HG03095 (cell line): ENCODE measurements at regions not wholly inside any gene's neighbourhood (a gene's known extent, or its start where the extent isn't known, plus 50 kb on each side); places are given as distances from the start of the nearest gene placed in this dataset.

Source experiments
- ATAC-seq: cut with Tn5 transposase; IDR thresholded peaks from one replicate; pipeline ENCODE4 v1.9.1; 2021; ENCODE audit warnings: moderate library complexity; ENCODE audit not compliant: unreplicated experiment

DNA sequence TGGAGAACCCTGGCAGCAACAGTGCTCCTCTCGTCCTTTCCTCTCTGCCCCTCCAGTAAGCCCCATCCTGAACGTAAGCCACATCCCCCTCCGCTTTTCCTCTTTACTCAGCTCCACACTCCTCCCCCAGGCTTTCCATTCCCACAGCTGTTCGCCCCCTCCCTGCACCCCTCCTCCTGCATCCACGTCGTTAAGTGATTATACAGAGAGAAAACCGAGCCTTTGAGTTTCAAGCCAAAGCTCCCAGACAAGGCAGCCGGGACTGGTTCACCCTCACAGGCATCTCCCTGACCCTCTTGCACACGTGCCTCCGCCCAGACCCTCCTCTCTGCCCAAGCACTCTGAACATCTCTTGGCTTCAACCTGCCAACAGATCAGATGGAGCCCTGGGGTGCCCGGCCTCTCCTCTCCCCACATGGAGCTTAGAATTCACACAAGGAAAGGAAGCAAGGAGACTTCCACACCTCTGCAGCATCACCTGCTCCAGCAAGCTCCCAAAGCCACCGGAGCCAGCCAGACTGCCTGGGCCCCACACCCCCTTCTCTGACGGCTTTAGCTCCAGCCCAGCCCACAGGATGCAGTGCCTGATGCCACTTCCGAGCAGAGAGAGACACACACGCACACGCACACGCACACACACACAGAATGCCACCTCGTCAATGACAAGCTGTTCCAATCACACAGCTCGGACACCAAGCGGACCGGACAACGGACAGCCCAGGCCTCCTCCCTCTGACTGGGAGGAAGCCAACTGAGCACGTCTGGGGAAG, 99.9 kb upstream of the CCL2 start:
- no peak for ATAC-seq

GRCh38 chr17:34155947-34156346, 99.1 kb upstream of the CCL2 start:
- no peak for ATAC-seq

- ATAC-seq, result no peak
Observed at GRCh38 chr17:34156401-34156740, 98.7 kb upstream of the CCL2 start.

DNA sequence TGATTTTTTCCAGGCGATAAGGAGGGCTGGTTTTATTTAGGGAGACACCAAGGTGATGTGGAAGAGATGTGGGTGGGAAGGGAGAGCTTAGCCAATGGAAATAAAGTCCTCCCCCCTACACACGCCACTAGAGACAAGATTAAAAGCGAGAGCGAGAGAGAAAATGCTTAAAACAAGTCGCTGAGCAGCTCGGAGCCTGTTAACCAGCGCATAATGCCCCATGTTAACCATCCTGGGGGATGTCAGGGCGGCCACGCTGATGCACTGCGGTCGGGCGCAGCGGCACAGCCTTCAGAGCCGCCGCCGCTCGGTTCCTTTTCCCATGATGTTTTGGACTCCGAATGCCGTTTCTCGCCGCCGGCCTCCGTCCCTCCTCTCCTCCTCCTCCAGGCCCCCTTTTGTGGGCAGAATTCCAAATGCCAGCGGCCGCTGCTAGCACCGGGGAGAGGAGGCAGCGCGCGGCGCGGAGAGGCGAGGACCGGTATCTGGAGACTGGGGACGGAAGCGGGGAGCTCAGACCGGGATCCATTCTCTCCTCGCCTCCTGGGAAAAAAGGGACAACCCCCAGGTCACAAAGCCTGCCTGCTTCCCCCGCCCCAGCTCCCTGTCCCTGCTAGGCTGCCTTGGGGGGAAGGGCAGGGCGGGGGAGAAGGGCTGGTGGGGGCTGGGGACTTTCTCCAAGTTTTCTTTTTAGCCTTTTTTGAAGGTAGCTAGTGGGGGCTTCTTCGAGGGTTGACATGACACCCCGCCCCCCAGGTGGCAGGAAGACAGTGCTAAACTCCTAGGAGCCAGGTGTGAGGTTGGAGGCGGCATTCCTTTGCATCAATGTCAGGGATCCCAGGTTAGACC, 98.1 kb upstream of the CCL2 start:
- ATAC-seq, result no peak

DNA sequence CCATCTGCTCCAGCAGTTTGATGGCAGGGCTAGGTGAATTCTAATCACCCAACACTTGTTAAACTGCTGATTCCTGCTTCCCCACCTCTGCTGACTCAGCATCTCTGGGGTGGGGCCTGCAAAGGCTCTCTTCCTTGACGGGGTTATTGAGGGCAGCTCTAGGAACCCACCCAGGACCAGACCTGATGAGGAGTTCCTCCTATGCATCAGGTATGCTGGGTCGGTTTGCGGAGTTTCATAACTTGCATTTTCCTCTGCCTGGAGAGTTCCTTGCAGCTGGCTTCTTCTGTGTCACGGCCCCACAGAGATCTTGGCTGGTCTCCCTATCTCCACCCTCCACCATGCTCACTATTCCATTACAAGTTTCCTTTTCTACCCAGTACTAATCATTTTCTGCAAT, 93.4 kb upstream of the CCL2 start:
- no peak for ATAC-seq

- ATAC-seq, result no peak
Observed at GRCh38 chr17:34163123-34163522, 92.0 kb upstream of the CCL2 start.

DNA sequence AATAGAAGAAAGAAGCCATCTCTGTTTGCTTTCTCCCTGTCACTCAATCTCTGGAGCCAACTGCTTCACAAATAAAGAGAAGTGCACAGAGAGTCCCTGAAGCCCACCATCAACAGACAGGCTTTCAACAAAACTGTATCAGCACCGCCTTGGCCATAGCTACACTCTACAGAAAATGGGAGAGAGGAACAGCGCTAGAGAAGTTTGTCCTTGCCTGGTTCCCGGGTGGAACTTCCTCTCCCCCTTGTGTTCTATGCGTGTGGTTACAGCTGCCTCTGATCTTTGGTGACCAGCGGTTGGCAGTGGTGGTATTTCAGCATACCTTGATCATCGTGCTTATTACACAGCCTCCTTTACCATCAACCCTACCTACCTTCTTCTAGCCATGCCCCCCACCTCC, 91.4 kb upstream of the CCL2 start:
- ATAC-seq, result no peak

GRCh38 chr17:34164837-34165236, 90.2 kb upstream of the CCL2 start:
- ATAC-seq, result no peak

DNA sequence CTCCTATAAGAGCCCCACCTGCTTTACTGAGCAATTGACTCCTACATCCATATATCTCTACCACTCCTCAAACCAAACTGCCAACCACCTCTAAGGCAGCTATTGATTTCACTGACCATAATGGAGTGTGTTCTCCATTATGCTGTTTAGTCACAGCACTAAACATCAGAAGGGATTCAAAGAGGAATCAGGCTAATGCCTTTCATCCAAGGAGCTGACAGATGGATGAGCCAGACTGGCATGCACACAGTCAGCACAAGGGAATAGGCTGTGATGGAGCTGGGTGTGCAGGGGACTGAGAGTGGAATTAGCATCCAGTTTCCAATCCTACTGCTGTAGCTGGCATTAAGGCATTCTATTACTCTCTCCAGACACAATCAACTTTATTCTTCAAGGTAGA, 88.7 kb upstream of the CCL2 start:
- ATAC-seq, result no peak

DNA sequence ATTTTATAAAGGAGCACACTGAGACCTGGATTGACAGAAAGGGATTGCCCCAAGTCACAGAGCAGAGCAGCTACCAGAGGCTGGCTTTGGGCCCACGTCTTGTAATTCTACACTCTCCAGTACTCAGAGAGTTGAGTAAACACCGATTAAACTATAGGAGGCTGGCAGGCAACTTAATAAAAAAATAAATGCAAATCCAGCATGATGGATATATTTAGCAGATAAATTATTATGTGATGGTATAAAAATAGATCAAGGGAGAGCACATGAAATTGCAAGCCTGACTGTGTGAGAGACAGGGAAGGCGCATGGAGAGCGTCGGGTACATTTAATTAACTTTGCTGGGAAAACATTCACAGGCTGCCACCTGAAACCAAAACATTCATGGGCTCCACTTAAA, 87.7 kb upstream of the CCL2 start:
- no peak for ATAC-seq

DNA sequence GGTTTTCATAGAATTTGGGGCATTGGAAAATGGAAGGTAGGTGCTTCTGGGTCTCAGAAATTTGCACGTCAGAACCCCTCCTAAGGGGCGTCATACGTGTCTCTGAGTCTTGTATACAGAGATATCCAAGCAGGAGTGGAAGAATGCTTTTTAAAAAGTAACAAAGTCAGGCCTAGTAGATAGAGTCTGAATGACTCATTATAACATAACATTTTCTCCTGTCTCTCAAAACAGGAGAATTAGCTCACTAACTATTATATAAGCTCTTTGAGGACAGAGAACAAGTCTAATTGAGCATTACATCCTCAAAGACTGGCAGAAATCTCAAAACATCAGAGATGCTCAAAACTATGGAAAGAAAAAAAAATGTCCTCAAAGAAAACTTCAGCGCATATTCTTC, 86.1 kb upstream of the CCL2 start:
- no peak for ATAC-seq

DNA sequence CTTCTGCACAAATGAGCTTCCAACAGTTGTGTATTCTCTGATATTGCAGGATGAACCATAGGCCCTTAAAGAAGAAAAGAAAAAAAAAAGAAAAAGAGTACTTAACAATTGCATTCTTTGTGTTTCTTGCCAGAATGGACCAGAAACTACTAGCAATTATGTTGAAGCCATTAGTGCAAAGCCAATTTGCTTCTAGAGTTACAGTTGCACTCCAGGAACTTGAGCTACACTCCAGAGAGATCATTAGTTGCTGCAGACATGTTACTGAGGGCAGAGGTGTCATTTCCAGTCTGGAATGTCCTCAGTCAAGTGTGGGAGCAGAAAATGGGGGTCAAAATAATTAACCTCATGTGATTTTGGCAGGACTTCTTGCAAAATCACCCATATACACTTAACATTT, 85.6 kb upstream of the CCL2 start:
- ATAC-seq, result no peak

DNA sequence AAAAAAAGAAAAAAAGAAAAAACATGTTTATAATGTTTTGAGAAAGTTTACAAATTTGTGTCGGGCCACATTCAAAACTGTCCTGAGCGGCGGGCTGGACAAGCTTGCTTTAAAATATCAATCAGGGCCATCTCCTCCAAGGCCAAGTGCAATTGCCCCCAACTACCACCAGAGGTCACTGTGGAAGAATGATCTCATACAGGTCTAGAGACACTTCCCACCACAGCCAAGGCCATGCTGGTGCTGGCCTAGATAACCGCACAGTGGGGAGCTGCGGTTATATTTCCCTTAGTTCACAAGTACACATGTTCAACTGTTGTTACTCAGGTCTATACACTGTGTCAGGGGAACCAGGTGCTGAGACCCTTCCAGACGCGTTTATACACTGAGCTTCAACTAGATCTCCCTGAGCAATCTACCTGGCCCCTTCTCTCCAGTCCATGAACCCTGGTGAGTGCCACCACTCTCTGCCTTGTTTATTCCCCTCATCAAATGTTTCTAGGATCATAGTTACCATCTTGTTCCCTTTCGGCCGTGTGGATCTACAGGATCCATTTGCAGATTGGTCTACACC, 83.8 kb upstream of the CCL2 start:
- ATAC-seq, result no peak

- no peak for ATAC-seq
Observed at GRCh38 chr17:34172390-34172918, 82.6 kb upstream of the CCL2 start.

- no peak for ATAC-seq
Observed at GRCh38 chr17:34173241-34173640, 81.8 kb upstream of the CCL2 start.

DNA sequence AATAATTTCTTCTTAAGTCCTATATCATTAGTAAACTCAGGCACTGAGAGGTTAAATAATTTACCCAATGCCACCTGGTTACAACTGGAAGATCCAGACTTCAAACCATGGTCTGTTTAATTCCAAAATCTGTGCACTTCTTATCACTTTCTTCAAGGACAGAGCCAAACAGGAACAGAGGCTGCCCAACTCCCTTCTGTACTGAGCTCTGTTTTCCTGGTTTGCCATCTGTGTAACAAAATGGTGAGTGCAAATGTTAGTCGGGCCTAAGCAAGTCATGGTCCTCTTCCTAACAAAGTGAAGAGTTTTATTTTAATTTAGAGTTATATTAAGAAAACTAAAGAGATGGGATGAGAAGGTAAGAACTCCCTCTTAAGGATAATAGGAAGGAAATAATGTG, 80.6 kb upstream of the CCL2 start:
- no peak for ATAC-seq

- no peak for ATAC-seq
Observed at GRCh38 chr17:34176440-34176839, 78.6 kb upstream of the CCL2 start.

- no peak for ATAC-seq
Observed at GRCh38 chr17:34177642-34178041, 77.4 kb upstream of the CCL2 start.

GRCh38 chr17:34178092-34178491, 77.0 kb upstream of the CCL2 start:
- ATAC-seq, result no peak

DNA sequence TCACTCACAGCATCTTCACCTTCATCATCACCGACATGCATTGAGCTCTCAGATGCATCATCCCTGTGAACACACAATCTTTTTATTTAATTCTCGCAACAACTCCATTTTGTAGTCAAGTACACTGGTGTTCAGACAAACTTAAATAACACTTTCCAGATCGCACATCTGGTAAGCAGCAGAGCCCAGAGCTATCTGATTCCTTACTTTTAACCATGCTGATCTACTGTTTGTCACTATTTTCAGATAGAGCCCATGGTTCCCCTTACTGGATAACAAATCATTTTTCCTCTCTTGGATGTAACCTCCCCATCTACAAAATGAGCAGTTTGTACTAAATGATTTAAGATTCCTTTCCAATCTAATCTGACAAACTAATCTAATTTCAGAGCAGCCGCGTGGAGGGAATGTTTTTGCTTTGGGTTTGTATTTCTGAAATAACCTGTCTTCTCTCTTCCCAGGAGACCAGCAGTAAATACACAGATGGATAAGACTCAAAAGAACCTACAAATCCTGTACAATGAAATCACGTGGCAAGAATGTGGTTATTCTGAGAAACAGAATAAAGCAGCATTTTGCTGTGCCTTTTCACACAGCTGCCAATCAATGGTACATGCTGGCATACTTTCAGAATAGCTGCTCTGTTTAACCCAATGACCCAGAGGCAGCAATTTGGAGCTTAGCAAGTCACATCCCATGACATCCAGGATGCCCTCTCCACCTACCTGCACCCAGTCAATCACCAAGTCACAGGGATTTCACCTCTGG, 72.9 kb upstream of the CCL2 start:
- ATAC-seq, result no peak

- no peak for ATAC-seq
Observed at GRCh38 chr17:34195987-34196386, 59.1 kb upstream of the CCL2 start.
